ENCODE measurements at regions not wholly inside any gene's neighbourhood (a gene's known extent, or its start where the extent isn't known, plus 50 kb on each side); places are given as distances from the start of the nearest gene placed in this dataset.
"Not testable (repeated sequence)": the region's sequence is repeated elsewhere in the genome, so short reads cannot be mapped to it uniquely, and the experiment has no call there.

DNA sequence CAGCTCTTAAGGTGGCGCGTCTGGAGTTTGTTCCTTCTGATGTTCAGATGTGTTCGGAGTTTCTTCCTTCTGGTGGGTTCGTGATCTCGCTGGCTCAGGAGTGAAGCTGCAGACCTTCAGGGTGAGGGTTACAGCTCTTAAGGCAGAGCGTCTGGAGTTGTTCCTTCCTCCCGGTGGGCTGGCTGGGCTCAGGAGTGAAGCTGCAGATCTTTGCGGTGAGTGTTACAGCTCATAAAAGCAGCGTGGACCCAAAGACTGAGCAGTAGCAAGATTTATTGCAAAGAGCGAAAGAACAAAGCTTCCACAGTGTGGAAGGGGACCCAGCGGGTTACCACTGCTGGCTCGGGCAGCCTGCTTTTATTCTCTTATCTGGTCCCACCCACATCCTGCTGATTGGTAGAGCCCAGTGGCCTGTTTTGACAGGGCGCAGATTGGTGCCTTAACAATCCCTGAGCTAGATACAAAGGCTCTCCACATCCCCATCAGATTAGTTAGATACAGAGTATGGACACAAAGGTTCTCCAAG lies 244.3 kb downstream of the PLA2G4A start:
- not testable (repeated sequence) for H3K9me3 Mint-ChIP-seq; H3K27me3 Mint-ChIP-seq; ATAC-seq; H3K36me3 Mint-ChIP-seq (ENCODE audit: low read depth); H3K4me1 Mint-ChIP-seq
- DNase-seq: peak; percentile 6
- Mint-ChIP-seq H3K4me3 (peak overlapping the region; percentile 86), H3K27ac (peak overlapping the region; percentile 85)

GRCh38 chr1:187073634-187074245 lies 245.0 kb downstream of the PLA2G4A start:
- ATAC-seq; H3K4me1 Mint-ChIP-seq; H3K27me3 Mint-ChIP-seq; H3K36me3 Mint-ChIP-seq (ENCODE audit: low read depth); DNase-seq; H3K27ac Mint-ChIP-seq; H3K9me3 Mint-ChIP-seq: not testable (repeated sequence)
- peak overlapping the region; percentile 86 for H3K4me3 Mint-ChIP-seq

- H3K9me3 Mint-ChIP-seq: peaks cover 9% of the 10 kb centered on the region
- DNase-seq (no peak), ATAC-seq (no peak)
- no peaks in the 10 kb centered on the region for H3K36me3 Mint-ChIP-seq (ENCODE audit: low read depth)
- no peak overlapping the region for H3K4me3 Mint-ChIP-seq
- H3K27ac Mint-ChIP-seq: no peak overlapping the region
- H3K27me3 Mint-ChIP-seq: no peaks in the 10 kb centered on the region
- peaks cover 3% of the 10 kb centered on the region for H3K4me1 Mint-ChIP-seq
These were observed 245.8 kb downstream of the PLA2G4A start for GRCh38 chr1:187074445-187075048.

- H3K36me3 Mint-ChIP-seq (ENCODE audit: low read depth): no peaks in the 10 kb centered on the region
- DNase-seq (no peak), ATAC-seq (no peak)
- H3K9me3 Mint-ChIP-seq: peaks cover 12% of the 10 kb centered on the region
- H3K4me1 Mint-ChIP-seq: peaks cover 3% of the 10 kb centered on the region
- H3K27ac Mint-ChIP-seq: no peak overlapping the region
- H3K4me3 Mint-ChIP-seq: no peak overlapping the region
- H3K27me3 Mint-ChIP-seq: no peaks in the 10 kb centered on the region
These were observed 248.2 kb downstream of the PLA2G4A start for GRCh38 chr1:187076922-187077321.

GRCh38 chr1:187078321-187078720 lies 249.6 kb downstream of the PLA2G4A start:
- no peaks in the 10 kb centered on the region for H3K27me3 Mint-ChIP-seq
- H3K4me3 Mint-ChIP-seq: no peak overlapping the region
- H3K27ac Mint-ChIP-seq: no peak overlapping the region
- H3K36me3 Mint-ChIP-seq (ENCODE audit: low read depth): no peaks in the 10 kb centered on the region
- no peak for DNase-seq
- peaks cover 12% of the 10 kb centered on the region for H3K9me3 Mint-ChIP-seq
- ATAC-seq: no peak
- peaks cover under 1% of the 10 kb centered on the region for H3K4me1 Mint-ChIP-seq

DNA sequence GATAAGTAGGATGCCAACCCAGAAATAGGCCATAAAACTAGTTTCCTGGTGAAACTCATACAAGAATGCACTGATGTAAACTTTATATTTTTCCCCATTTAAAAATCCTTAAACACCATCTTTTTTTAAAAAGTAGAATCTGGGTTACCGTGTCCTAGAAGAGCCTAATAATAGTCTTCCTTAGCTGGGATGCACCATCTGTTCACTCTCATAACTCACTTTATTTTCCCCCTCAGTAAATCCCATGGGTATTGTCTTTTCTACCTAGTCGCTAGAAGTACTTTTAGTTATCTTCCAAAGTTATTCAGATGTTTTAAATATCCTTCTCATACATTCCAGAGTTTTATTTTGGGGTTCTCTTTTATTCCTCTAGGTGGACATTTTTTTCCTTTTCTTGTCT lies 250.2 kb downstream of the PLA2G4A start:
- Mint-ChIP-seq H3K4me1 (no peaks in the 10 kb centered on the region), H3K36me3 (ENCODE audit: low read depth) (no peaks in the 10 kb centered on the region), H3K9me3 (peaks cover 12% of the 10 kb centered on the region), H3K27me3 (no peaks in the 10 kb centered on the region), H3K4me3 (no peak overlapping the region), H3K27ac (no peak overlapping the region)
- no peak for DNase-seq
- ATAC-seq: no peak

DNA sequence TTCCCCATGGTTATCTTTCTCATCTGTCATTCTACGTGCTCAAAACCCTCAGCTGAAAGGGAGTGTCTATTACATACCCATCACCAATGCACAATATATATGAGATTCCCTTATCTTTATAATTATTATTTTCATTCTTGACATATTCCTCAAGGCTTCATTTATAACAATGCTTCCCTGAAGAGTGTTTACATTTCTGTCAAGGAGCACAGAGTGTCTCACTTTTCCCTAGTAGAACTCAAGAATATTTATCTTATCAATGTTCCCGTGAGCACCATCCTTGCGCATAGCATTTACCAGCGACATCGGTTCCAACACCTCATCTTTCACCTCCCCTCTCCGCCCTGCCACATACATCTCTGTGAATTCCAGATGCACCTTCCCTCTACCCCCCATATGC lies 250.6 kb downstream of the PLA2G4A start:
- H3K4me3 Mint-ChIP-seq: no peak overlapping the region
- peaks cover 12% of the 10 kb centered on the region for H3K9me3 Mint-ChIP-seq
- ATAC-seq (no peak), DNase-seq (no peak)
- H3K27ac Mint-ChIP-seq: no peak overlapping the region
- no peaks in the 10 kb centered on the region for H3K36me3 Mint-ChIP-seq (ENCODE audit: low read depth)
- H3K27me3 Mint-ChIP-seq: no peaks in the 10 kb centered on the region
- H3K4me1 Mint-ChIP-seq: no peaks in the 10 kb centered on the region

DNA sequence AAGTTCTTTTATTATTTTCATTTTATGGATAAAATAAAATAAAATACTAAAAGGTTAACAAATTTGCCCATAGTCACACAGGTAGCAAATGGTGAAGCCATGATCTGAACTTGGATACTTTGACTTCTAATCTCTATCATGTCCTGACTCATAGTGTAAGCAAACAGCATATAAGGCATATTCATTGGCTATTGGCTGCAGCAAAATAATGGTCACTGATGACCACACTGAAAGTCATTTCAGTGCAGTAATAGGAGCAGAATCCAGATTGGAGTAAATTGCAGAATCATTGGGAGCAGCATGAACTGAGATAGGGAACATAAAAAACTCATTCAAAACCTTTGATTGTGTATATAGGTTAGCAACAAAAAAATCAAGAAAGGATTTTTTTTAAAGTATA lies 262.9 kb downstream of the PLA2G4A start:
- H3K9me3 Mint-ChIP-seq: peaks cover 6% of the 10 kb centered on the region
- no peak overlapping the region for H3K4me3 Mint-ChIP-seq

GRCh38 chr1:187092104-187092503 lies 263.4 kb downstream of the PLA2G4A start:
- peaks cover 7% of the 10 kb centered on the region for H3K4me1 Mint-ChIP-seq
- no peak for ATAC-seq
- no peak for DNase-seq
- H3K27me3 Mint-ChIP-seq: no peaks in the 10 kb centered on the region
- H3K27ac Mint-ChIP-seq: no peak overlapping the region
- H3K4me3 Mint-ChIP-seq: no peak overlapping the region
- H3K36me3 Mint-ChIP-seq (ENCODE audit: low read depth): peaks cover 2% of the 10 kb centered on the region
- H3K9me3 Mint-ChIP-seq: peaks cover 6% of the 10 kb centered on the region

More for the DNA sequence above, 262.9 kb downstream of the PLA2G4A start:
- Mint-ChIP-seq H3K4me1 (peaks cover 7% of the 10 kb centered on the region), H3K27me3 (no peaks in the 10 kb centered on the region), H3K27ac (no peak overlapping the region), H3K36me3 (ENCODE audit: low read depth) (peaks cover 2% of the 10 kb centered on the region)
- ATAC-seq (no peak), DNase-seq (no peak)

GRCh38 chr1:187096689-187097088 lies 267.9 kb downstream of the PLA2G4A start:
- DNase-seq (no peak), ATAC-seq (no peak)
- Mint-ChIP-seq H3K27ac (no peak overlapping the region), H3K36me3 (ENCODE audit: low read depth) (no peaks in the 10 kb centered on the region), H3K9me3 (peaks cover 17% of the 10 kb centered on the region), H3K4me3 (no peak overlapping the region), H3K4me1 (peaks cover 7% of the 10 kb centered on the region), H3K27me3 (no peaks in the 10 kb centered on the region)

DNA sequence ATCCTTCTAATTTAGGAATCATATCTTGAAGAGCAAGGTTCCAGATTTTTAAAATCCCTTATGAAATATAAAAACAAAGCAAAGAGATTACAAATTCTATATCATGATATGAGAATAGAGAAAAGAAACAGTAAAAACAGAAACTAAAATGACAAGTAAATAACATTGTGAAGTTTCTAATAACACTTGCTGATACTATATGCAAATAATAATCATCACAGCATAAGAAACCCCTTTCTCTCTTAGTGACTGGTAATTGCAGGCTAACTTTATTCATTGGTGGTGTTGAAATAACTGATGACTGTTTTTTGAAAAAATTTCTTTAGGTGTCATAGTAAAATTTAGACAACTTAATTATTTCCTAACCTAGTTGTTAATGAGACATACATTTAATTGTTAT lies 281.6 kb downstream of the PLA2G4A start:
- no peaks in the 10 kb centered on the region for H3K27me3 Mint-ChIP-seq
- H3K4me1 Mint-ChIP-seq: no peaks in the 10 kb centered on the region
- no peak overlapping the region for H3K4me3 Mint-ChIP-seq
- ATAC-seq: no peak
- no peak for DNase-seq
- H3K27ac Mint-ChIP-seq: no peak overlapping the region
- no peaks in the 10 kb centered on the region for H3K36me3 Mint-ChIP-seq (ENCODE audit: low read depth)
- H3K9me3 Mint-ChIP-seq: peaks cover 11% of the 10 kb centered on the region

DNA sequence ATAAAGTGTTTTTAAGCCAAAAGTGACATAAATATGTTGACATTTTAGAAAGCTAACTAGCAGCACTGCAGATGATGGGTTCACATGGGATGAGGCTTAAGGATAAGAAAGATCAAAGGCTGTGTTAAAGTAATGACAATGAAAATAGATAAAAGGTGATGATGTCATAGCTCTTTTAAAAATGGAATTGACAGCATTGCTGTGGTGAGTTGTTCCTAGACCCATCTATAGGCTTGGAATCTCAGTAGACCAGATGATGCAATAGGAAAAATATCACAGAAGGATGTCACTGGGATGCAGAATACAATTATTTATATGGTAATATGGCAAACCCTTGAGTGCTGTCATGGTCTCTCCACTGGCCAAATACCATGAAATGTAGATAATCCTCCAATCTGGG lies 286.0 kb downstream of the PLA2G4A start:
- DNase-seq: no peak
- no peak for ATAC-seq
- Mint-ChIP-seq H3K9me3 (peaks cover 11% of the 10 kb centered on the region), H3K27ac (no peak overlapping the region), H3K4me1 (no peaks in the 10 kb centered on the region), H3K27me3 (no peaks in the 10 kb centered on the region), H3K4me3 (no peak overlapping the region), H3K36me3 (ENCODE audit: low read depth) (no peaks in the 10 kb centered on the region)

DNA sequence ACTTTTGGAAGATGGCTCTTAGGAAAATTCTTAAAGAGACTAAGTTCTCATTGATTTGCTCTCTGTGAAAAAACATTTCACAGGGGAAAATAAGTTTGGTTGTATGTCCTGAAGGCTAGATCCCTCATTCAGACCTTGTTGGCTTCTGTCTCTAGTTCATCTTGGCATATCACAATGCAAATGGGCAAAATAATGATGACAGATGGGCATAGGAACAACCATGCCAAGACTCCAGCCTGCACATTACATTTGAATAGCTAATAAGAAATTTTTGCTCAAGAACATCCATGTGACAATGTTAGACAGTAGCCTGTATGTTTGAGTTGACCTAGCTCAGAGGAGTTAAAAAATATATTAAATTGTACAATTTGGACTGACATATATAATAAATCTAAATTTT lies 292.9 kb downstream of the PLA2G4A start:
- H3K4me3 Mint-ChIP-seq: no peak overlapping the region
- H3K27me3 Mint-ChIP-seq: no peaks in the 10 kb centered on the region
- H3K36me3 Mint-ChIP-seq (ENCODE audit: low read depth): no peaks in the 10 kb centered on the region
- H3K27ac Mint-ChIP-seq: no peak overlapping the region
- DNase-seq: no peak
- ATAC-seq: no peak
- no peaks in the 10 kb centered on the region for H3K9me3 Mint-ChIP-seq
- H3K4me1 Mint-ChIP-seq: no peaks in the 10 kb centered on the region

GRCh38 chr1:187122566-187122965 lies 293.8 kb downstream of the PLA2G4A start:
- no peaks in the 10 kb centered on the region for H3K4me1 Mint-ChIP-seq
- no peak for DNase-seq
- ATAC-seq: no peak
- no peaks in the 10 kb centered on the region for H3K36me3 Mint-ChIP-seq (ENCODE audit: low read depth)
- no peak overlapping the region for H3K4me3 Mint-ChIP-seq
- H3K27me3 Mint-ChIP-seq: no peaks in the 10 kb centered on the region
- peaks cover under 1% of the 10 kb centered on the region for H3K9me3 Mint-ChIP-seq
- no peak overlapping the region for H3K27ac Mint-ChIP-seq

- H3K9me3 Mint-ChIP-seq: peaks cover 14% of the 10 kb centered on the region
- H3K27me3 Mint-ChIP-seq: no peaks in the 10 kb centered on the region
- peaks cover 8% of the 10 kb centered on the region for H3K4me1 Mint-ChIP-seq
- H3K27ac Mint-ChIP-seq: no peak overlapping the region
- no peaks in the 10 kb centered on the region for H3K36me3 Mint-ChIP-seq (ENCODE audit: low read depth)
- DNase-seq (no peak), ATAC-seq (no peak)
- H3K4me3 Mint-ChIP-seq: no peak overlapping the region
These were observed 300.4 kb downstream of the PLA2G4A start for GRCh38 chr1:187129132-187129531.

Data from activated naive CD8-positive, alpha-beta T cell treated with anti-CD3 and anti-CD28 coated beads, Interleukin-2, amount 50 U/mL, for 24 hours (primary cell).